ENCODE measurements at regions not wholly inside any gene's neighbourhood (a gene's known extent, or its start where the extent isn't known, plus 50 kb on each side); places are given as distances from the start of the nearest gene placed in this dataset.

DNA sequence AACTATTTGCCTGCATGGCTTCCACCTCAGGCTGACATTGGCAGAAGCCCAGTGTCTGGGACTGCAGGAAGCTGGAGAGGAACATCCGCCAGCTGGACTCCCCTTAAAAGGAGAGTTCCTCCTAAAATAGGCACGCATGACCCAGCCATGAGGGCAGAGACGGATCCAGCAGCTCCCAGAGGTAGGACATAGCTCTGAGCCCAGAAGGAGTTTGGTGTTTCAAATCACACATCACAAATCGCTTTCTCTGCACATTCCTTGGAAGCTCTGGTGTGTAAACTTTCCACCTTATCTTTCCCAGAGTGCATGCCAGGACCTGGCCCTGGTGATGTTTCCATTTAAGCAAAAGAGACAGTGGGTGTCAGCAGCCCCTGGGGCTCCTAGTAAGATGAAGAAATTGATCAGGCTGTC lies 231.1 kb upstream of the CDH5 start:
- Histone ChIP-seq H3K4me2 (ENCODE audit: low read length) (no peak overlapping the region), H3K36me3 (ENCODE audit: insufficient read depth, low read length) (no peaks in the 10 kb centered on the region), H4K20me1 (ENCODE audit: insufficient read depth, low read length) (no peaks in the 10 kb centered on the region), H3K9me2 (ENCODE audit: insufficient read depth, low read length) (no peaks in the 10 kb centered on the region), H3K27ac (ENCODE audit: low read depth, low read length, poor library complexity, severe bottlenecking) (no peak overlapping the region), H3K4me1 (ENCODE audit: insufficient read depth, low read length, poor library complexity, severe bottlenecking) (no peaks in the 10 kb centered on the region), H3K4me3 (ENCODE audit: low read depth, low read length, poor library complexity, severe bottlenecking) (no peak overlapping the region), H3K9me3 (ENCODE audit: low read length) (no peaks in the 10 kb centered on the region), H2AFZ (ENCODE audit: low read length) (no peak overlapping the region), H3K79me2 (ENCODE audit: insufficient read depth, low read depth, low read length) (no peaks in the 10 kb centered on the region)
- intact Hi-C loops (cut with micrococcal nuclease; ENCODE audit: unreplicated experiment): no loop called here
- BruUV-seq (replicated peaks): no TSS peak
- DNase-seq (ENCODE audit: low spot score): no peak
- TF ChIP-seq EZH2phosphoT487 (IDR thresholded peaks at IDR 0.05; ENCODE audit: borderline replicate concordance, low read depth, low read length): no peak
- TF ChIP-seq, protein P1, sequence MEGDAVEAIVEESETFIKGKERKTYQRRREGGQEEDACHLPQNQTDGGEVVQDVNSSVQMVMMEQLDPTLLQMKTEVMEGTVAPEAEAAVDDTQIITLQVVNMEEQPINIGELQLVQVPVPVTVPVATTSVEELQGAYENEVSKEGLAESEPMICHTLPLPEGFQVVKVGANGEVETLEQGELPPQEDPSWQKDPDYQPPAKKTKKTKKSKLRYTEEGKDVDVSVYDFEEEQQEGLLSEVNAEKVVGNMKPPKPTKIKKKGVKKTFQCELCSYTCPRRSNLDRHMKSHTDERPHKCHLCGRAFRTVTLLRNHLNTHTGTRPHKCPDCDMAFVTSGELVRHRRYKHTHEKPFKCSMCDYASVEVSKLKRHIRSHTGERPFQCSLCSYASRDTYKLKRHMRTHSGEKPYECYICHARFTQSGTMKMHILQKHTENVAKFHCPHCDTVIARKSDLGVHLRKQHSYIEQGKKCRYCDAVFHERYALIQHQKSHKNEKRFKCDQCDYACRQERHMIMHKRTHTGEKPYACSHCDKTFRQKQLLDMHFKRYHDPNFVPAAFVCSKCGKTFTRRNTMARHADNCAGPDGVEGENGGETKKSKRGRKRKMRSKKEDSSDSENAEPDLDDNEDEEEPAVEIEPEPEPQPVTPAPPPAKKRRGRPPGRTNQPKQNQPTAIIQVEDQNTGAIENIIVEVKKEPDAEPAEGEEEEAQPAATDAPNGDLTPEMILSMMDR (conservative IDR thresholded peaks at IDR 0.05; ENCODE audit: low read length): no peak
- ChIA-PET CTCF (ENCODE audit: unreplicated experiment) (no interaction called here), POLR2A (no interaction called here)

DNA sequence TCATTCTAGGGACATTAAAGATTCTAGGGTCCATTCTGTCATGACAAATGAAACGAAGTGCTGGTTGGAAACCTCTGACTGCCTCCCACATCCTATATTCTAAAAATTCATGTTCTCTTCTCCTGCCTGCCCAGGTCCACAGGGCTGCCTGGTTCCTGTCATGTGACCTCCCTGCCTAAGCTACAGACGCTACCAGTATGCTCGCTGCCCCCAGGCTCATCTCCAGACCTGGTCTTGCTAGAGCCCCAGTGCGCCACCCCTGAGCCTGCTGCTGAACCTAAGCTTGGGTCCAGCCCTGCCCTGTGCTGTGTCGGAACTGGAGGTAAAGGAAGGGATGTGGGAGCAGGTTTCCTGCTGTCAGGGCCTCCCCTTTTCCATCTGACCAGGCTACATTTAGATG lies 231.6 kb upstream of the CDH5 start:
- Histone ChIP-seq H3K27ac (ENCODE audit: low read depth, low read length, poor library complexity, severe bottlenecking) (no peak overlapping the region), H3K9me2 (ENCODE audit: insufficient read depth, low read length) (no peaks in the 10 kb centered on the region), H3K4me1 (ENCODE audit: insufficient read depth, low read length, poor library complexity, severe bottlenecking) (no peaks in the 10 kb centered on the region), H3K9me3 (ENCODE audit: low read length) (no peaks in the 10 kb centered on the region), H3K79me2 (ENCODE audit: insufficient read depth, low read depth, low read length) (no peaks in the 10 kb centered on the region), H3K36me3 (ENCODE audit: insufficient read depth, low read length) (no peaks in the 10 kb centered on the region), H2AFZ (ENCODE audit: low read length) (no peak overlapping the region), H3K4me2 (ENCODE audit: low read length) (no peak overlapping the region), H4K20me1 (ENCODE audit: insufficient read depth, low read length) (no peaks in the 10 kb centered on the region), H3K4me3 (ENCODE audit: low read depth, low read length, poor library complexity, severe bottlenecking) (no peak overlapping the region)
- ChIA-PET POLR2A (no interaction called here), CTCF (ENCODE audit: unreplicated experiment) (no interaction called here)
- intact Hi-C loops (cut with micrococcal nuclease; ENCODE audit: unreplicated experiment): no loop called here
- TF ChIP-seq, protein P1 (conservative IDR thresholded peaks at IDR 0.05; ENCODE audit: low read length): no peak
- TF ChIP-seq EZH2phosphoT487 (IDR thresholded peaks at IDR 0.05; ENCODE audit: borderline replicate concordance, low read depth, low read length): no peak
- BruUV-seq (replicated peaks): no TSS peak
- no peak for DNase-seq (ENCODE audit: low spot score)

DNA sequence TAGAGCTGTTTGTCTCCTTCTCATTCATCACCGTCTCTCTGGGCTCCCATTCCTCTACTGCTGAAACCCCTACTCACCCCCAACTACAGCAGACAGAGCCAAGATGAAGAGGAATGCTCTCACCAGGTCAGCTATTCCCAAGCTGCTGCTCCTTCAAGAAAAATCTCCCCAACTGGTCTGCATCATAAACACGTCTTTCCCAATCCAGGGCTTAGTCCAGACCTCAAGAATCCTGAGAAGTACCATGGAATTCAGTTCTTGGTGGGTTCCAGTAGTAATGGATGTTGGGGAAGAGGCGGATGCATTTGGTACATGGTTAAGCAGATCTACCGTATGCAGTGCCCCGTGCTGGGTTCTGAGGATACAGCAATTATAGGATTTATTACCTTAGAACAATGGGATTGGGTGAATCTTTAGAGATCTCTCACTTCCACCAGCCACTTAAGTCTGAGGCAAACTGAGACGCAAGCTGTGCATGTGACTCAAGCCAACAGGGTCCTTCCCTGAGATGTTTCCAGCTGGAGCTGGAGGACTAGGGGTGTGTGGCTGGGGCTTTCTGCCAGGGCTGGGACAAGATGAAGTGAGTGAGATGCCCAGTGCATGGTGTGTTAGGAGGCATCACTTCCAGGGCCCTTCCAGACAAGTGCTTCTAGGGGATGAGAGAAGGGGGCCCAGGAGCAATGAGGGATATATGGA lies 232.7 kb upstream of the CDH5 start:
- Histone ChIP-seq H3K9me3 (ENCODE audit: low read length) (no peaks in the 10 kb centered on the region), H3K9me2 (ENCODE audit: insufficient read depth, low read length) (no peaks in the 10 kb centered on the region), H3K36me3 (ENCODE audit: insufficient read depth, low read length) (no peaks in the 10 kb centered on the region), H3K4me1 (ENCODE audit: insufficient read depth, low read length, poor library complexity, severe bottlenecking) (no peaks in the 10 kb centered on the region), H2AFZ (ENCODE audit: low read length) (no peak overlapping the region), H3K79me2 (ENCODE audit: insufficient read depth, low read depth, low read length) (no peaks in the 10 kb centered on the region), H3K4me2 (ENCODE audit: low read length) (no peak overlapping the region), H3K4me3 (ENCODE audit: low read depth, low read length, poor library complexity, severe bottlenecking) (no peak overlapping the region), H4K20me1 (ENCODE audit: insufficient read depth, low read length) (no peaks in the 10 kb centered on the region), H3K27ac (ENCODE audit: low read depth, low read length, poor library complexity, severe bottlenecking) (no peak overlapping the region)
- BruUV-seq (replicated peaks): no TSS peak
- no peak for DNase-seq (ENCODE audit: low spot score)
- POLR2A ChIA-PET: interaction anchor here (1.0 kb wide), 1 partner anchor 15 kb away, joined by 3 read pairs; no protein-coding TSS in a partner anchor
- CTCF ChIA-PET (ENCODE audit: unreplicated experiment): no interaction called here
- intact Hi-C loops (cut with micrococcal nuclease; ENCODE audit: unreplicated experiment): no loop called here
- TF ChIP-seq, protein P1 (conservative IDR thresholded peaks at IDR 0.05; ENCODE audit: low read length): no peak
- no peak for TF ChIP-seq EZH2phosphoT487 (IDR thresholded peaks at IDR 0.05; ENCODE audit: borderline replicate concordance, low read depth, low read length)
